ENCODE measurements at regions not wholly inside any gene's neighbourhood (a gene's known extent, or its start where the extent isn't known, plus 50 kb on each side); places are given as distances from the start of the nearest gene placed in this dataset.

- Histone ChIP-seq H3K9me3 (replicated peaks; ENCODE audit: control insufficient read depth, low read depth, low read length) (no peaks in the 10 kb centered on the region), H3K36me3 (ENCODE audit: control insufficient read depth, insufficient read depth, low read length) (no peaks in the 10 kb centered on the region), H3K27ac (ENCODE audit: low read length) (no peak overlapping the region), H3K4me3 (ENCODE audit: low read length) (no peak overlapping the region), H3K27me3 (ENCODE audit: control insufficient read depth, insufficient read depth, low read length) (no peaks in the 10 kb centered on the region), H3K4me1 (ENCODE audit: control insufficient read depth, insufficient read depth, low read length) (peaks cover under 1% of the 10 kb centered on the region)
- 87% methylated on average over 9 of the region's 9 CpGs for WGBS (ENCODE audit: insufficient coverage)
- no peak for DNase-seq
These were observed 308.6 kb downstream of the TLE1 start for GRCh38 chr9:81380504-81381359.

DNA sequence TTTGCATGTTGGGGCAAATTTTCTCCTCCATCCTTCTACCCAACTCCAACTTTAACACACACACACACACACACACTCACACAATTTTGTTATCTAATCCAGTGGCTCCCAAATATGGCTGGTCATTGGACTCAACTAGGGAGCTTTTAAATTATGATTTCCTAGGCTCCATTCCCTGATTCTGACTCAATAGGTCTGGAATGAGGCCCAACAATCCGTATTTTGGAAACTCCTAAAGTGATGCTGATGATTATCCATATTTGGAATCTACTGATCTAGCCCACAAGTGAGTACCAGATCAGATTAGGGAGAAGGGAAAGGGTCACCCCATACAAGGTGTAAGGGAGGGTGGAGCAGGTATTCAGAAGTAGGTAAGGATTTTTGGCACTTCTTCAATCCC is 309.7 kb downstream of the TLE1 start:
- Histone ChIP-seq H3K4me3 (ENCODE audit: low read length) (no peak overlapping the region), H3K27ac (ENCODE audit: low read length) (no peak overlapping the region), H3K27me3 (ENCODE audit: control insufficient read depth, insufficient read depth, low read length) (no peaks in the 10 kb centered on the region), H3K9me3 (replicated peaks; ENCODE audit: control insufficient read depth, low read depth, low read length) (no peaks in the 10 kb centered on the region), H3K4me1 (ENCODE audit: control insufficient read depth, insufficient read depth, low read length) (peaks cover 8% of the 10 kb centered on the region), H3K36me3 (ENCODE audit: control insufficient read depth, insufficient read depth, low read length) (no peaks in the 10 kb centered on the region)
- DNase-seq, result no peak
- WGBS (ENCODE audit: insufficient coverage), result no CpG with 5 or more reads among the region's 1 CpG

DNA sequence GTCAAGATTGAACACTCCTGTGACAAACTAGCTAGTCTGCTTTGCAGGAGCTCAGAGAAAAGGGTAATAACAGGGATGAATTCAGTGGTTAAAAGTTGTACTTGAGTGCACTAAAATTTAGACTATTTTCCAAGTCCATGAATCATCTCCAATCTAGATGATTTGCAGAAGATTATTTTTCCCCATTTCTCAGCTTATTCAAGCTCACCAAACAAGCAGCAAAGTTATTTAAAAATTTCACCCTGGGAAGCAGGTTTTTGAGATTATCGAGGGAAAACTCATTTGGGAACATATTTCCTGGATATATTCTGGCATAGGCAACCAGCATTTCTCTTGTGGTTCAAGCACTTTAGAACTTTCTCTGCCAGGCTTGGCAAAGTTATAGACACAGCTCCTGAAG is 311.4 kb downstream of the TLE1 start:
- Histone ChIP-seq H3K36me3 (ENCODE audit: control insufficient read depth, insufficient read depth, low read length) (no peaks in the 10 kb centered on the region), H3K4me3 (ENCODE audit: low read length) (no peak overlapping the region), H3K27ac (ENCODE audit: low read length) (no peak overlapping the region), H3K9me3 (replicated peaks; ENCODE audit: control insufficient read depth, low read depth, low read length) (no peaks in the 10 kb centered on the region), H3K27me3 (ENCODE audit: control insufficient read depth, insufficient read depth, low read length) (no peaks in the 10 kb centered on the region), H3K4me1 (ENCODE audit: control insufficient read depth, insufficient read depth, low read length) (peaks cover 15% of the 10 kb centered on the region)
- peak; percentile 24 for DNase-seq
- WGBS (ENCODE audit: insufficient coverage), result no CpG with 5 or more reads among the region's 1 CpG

GRCh38 chr9:81377320-81377719 is 312.0 kb downstream of the TLE1 start:
- Histone ChIP-seq H3K4me3 (ENCODE audit: low read length) (no peak overlapping the region), H3K9me3 (replicated peaks; ENCODE audit: control insufficient read depth, low read depth, low read length) (no peaks in the 10 kb centered on the region), H3K36me3 (ENCODE audit: control insufficient read depth, insufficient read depth, low read length) (no peaks in the 10 kb centered on the region), H3K27me3 (ENCODE audit: control insufficient read depth, insufficient read depth, low read length) (no peaks in the 10 kb centered on the region), H3K4me1 (ENCODE audit: control insufficient read depth, insufficient read depth, low read length) (peaks cover 18% of the 10 kb centered on the region), H3K27ac (ENCODE audit: low read length) (no peak overlapping the region)
- WGBS (ENCODE audit: insufficient coverage), result no CpG with 5 or more reads among the region's 2 CpGs
- DNase-seq, result no peak

DNA sequence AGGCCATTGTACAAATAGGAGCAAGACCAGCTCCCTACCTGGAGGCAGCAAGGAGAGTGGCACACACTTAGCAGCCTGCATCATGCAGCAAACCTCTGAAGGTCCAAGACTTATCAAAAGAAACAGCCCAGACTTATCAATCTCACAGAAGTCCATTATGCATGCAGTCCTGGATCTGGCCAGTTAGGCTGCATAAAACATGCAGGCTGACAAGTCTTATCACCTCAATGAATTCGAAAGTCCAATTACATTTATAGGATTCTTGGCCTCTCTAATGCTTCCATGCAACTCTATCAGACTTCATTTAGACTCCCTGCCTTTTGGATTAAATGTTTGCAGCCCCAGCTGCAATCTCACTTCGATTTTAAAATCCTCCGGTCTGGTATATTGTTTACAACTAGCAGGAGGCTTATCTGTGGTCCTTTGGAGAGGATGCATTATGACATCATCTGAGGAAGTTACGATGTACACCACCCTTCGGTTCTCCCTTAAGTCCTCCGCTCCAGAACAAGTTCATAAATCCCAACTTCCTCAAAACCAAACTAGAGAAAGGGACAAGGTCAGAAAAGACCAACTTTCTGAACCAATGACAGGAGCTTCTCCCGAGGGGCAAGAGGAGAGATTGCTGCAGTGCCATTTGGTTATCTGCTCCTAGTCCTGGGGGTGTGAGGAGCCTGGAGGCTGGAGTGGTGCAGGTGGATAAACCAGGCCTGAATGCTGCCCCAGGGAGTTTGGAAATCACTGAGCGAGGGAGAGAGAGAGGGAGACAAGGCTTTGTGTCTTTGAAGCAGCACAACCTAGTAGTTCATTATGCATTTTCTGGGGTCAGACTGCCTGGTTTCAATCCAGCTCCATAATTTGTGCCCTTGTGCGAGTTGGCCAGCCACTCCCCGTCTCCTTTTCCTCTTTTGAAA is 313.9 kb downstream of the TLE1 start:
- H3K27me3 ChIP-seq (ENCODE audit: control insufficient read depth, insufficient read depth, low read length), result no peaks in the 10 kb centered on the region
- no peaks in the 10 kb centered on the region for H3K9me3 ChIP-seq (replicated peaks; ENCODE audit: control insufficient read depth, low read depth, low read length)
- no peak overlapping the region for H3K4me3 ChIP-seq (ENCODE audit: low read length)
- peak; percentile 56 for DNase-seq
- H3K4me1 ChIP-seq (ENCODE audit: control insufficient read depth, insufficient read depth, low read length), result peaks cover 21% of the 10 kb centered on the region
- no peak overlapping the region for H3K27ac ChIP-seq (ENCODE audit: low read length)
- H3K36me3 ChIP-seq (ENCODE audit: control insufficient read depth, insufficient read depth, low read length), result no peaks in the 10 kb centered on the region
- WGBS (ENCODE audit: insufficient coverage), result 75% methylated on average over 2 of the region's 10 CpGs

DNA sequence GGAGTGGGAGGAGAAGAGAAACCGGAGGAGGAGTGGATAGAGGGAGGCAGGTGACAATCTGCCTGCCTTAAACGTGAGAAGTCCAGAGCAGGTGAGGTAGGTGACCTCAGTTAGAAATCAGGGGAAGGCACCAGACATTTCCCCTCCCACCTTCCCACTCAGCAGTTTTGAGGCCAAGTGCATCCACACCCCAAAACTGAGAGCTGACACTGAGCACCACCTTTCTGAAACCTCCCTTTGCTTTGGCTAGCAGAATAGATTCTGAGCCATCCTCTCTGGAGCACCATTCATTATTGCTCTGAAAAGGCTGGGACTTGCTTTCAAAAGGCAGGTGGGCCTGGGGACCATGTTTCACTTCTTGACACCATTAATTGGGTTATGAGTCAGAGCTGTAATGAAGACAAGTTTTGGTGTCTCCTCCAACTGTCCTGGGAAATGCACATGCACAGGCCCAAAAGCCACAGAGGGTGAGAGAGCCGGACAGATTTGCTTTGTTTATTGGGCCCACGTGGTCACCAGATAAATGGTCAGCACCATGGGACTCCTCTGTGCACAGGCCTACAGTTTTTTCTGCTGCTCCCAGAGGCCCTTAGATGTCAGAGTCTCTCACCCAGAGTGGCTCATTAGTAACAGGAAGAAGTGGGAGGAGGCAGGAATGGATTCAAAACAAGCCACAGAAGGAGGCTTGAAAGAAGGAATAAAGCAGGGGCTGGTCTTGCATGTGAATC is 314.7 kb downstream of the TLE1 start:
- WGBS (ENCODE audit: insufficient coverage), result 76% methylated on average over 2 of the region's 4 CpGs
- H3K36me3 ChIP-seq (ENCODE audit: control insufficient read depth, insufficient read depth, low read length), result no peaks in the 10 kb centered on the region

GRCh38 chr9:81373294-81373693 is 316.1 kb downstream of the TLE1 start:
- 80% methylated on average over 1 of the region's 4 CpGs for WGBS (ENCODE audit: insufficient coverage)
- Histone ChIP-seq H3K27ac (ENCODE audit: low read length) (no peak overlapping the region), H3K9me3 (replicated peaks; ENCODE audit: control insufficient read depth, low read depth, low read length) (no peaks in the 10 kb centered on the region), H3K27me3 (ENCODE audit: control insufficient read depth, insufficient read depth, low read length) (no peaks in the 10 kb centered on the region), H3K4me1 (ENCODE audit: control insufficient read depth, insufficient read depth, low read length) (peaks cover 21% of the 10 kb centered on the region), H3K4me3 (ENCODE audit: low read length) (no peak overlapping the region), H3K36me3 (ENCODE audit: control insufficient read depth, insufficient read depth, low read length) (no peaks in the 10 kb centered on the region)
- DNase-seq, result peak; percentile 40

More for the DNA sequence above, 314.7 kb downstream of the TLE1 start:
- Histone ChIP-seq H3K27me3 (ENCODE audit: control insufficient read depth, insufficient read depth, low read length) (no peaks in the 10 kb centered on the region), H3K4me1 (ENCODE audit: control insufficient read depth, insufficient read depth, low read length) (peaks cover 21% of the 10 kb centered on the region), H3K9me3 (replicated peaks; ENCODE audit: control insufficient read depth, low read depth, low read length) (no peaks in the 10 kb centered on the region), H3K4me3 (ENCODE audit: low read length) (no peak overlapping the region), H3K27ac (ENCODE audit: low read length) (no peak overlapping the region)
- DNase-seq, result no peak

- Histone ChIP-seq H3K27ac (ENCODE audit: low read length) (no peak overlapping the region), H3K4me3 (ENCODE audit: low read length) (no peak overlapping the region), H3K9me3 (replicated peaks; ENCODE audit: control insufficient read depth, low read depth, low read length) (no peaks in the 10 kb centered on the region), H3K27me3 (ENCODE audit: control insufficient read depth, insufficient read depth, low read length) (no peaks in the 10 kb centered on the region), H3K4me1 (ENCODE audit: control insufficient read depth, insufficient read depth, low read length) (peaks cover 21% of the 10 kb centered on the region), H3K36me3 (ENCODE audit: control insufficient read depth, insufficient read depth, low read length) (no peaks in the 10 kb centered on the region)
- WGBS (ENCODE audit: insufficient coverage), result 65% methylated on average over 3 of the region's 8 CpGs
- DNase-seq, result peak; percentile 59
These were observed 316.6 kb downstream of the TLE1 start for GRCh38 chr9:81372628-81373191.

- H3K27me3 ChIP-seq (ENCODE audit: control insufficient read depth, insufficient read depth, low read length), result no peaks in the 10 kb centered on the region
- no peaks in the 10 kb centered on the region for H3K9me3 ChIP-seq (replicated peaks; ENCODE audit: control insufficient read depth, low read depth, low read length)
- H3K36me3 ChIP-seq (ENCODE audit: control insufficient read depth, insufficient read depth, low read length), result no peaks in the 10 kb centered on the region
- peaks cover 21% of the 10 kb centered on the region for H3K4me1 ChIP-seq (ENCODE audit: control insufficient read depth, insufficient read depth, low read length)
- WGBS (ENCODE audit: insufficient coverage), result 73% methylated on average over 3 of the region's 7 CpGs
- no peak overlapping the region for H3K4me3 ChIP-seq (ENCODE audit: low read length)
- DNase-seq, result no peak
- H3K27ac ChIP-seq (ENCODE audit: low read length), result no peak overlapping the region
These were observed 317.5 kb downstream of the TLE1 start for GRCh38 chr9:81371824-81372223.
